ENCODE measurements at regions not wholly inside any gene's neighbourhood (a gene's known extent, or its start where the extent isn't known, plus 50 kb on each side); places are given as distances from the start of the nearest gene placed in this dataset.

GRCh38 chr1:233805786-233806185 lies 98.7 kb upstream of the SLC35F3 start:
- H4K20me1 ChIP-seq (ENCODE audit: low read depth), result no peaks in the 10 kb centered on the region
- H3K4me1 Mint-ChIP-seq, result peaks cover 6% of the 10 kb centered on the region
- no peak overlapping the region for H3K27ac ChIP-seq
- H3K27me3 ChIP-seq, result no peaks in the 10 kb centered on the region
- peaks cover 4% of the 10 kb centered on the region for H3K9me3 ChIP-seq (ENCODE audit: low read depth)
- no peaks in the 10 kb centered on the region for H3K36me3 Mint-ChIP-seq
- no peaks in the 10 kb centered on the region for H3F3A ChIP-seq (ENCODE audit: low read depth)
- H3K79me2 ChIP-seq (ENCODE audit: low read depth), result no peaks in the 10 kb centered on the region
- no peak overlapping the region for H3K4me2 ChIP-seq
- no peak overlapping the region for H3K9ac ChIP-seq
- H3K9me3 Mint-ChIP-seq, result peaks cover 7% of the 10 kb centered on the region
- TF ChIP-seq EZH2 (IDR thresholded peaks at IDR 0.05) (no peak), EZH2phosphoT487 (IDR thresholded peaks at IDR 0.05) (no peak), CTCF (IDR thresholded peaks at IDR 0.05) (no peak)
- H3K27ac Mint-ChIP-seq, result no peak overlapping the region
- H3K27me3 Mint-ChIP-seq (ENCODE audit: insufficient read depth, low read depth), result peaks cover 3% of the 10 kb centered on the region
- no peak overlapping the region for H3K4me3 ChIP-seq
- no peaks in the 10 kb centered on the region for H3K4me1 ChIP-seq
- no peak overlapping the region for H2AFZ ChIP-seq (replicated peaks)
- no peak overlapping the region for H3K4me3 Mint-ChIP-seq
- no peak for DNase-seq (ENCODE audit: low spot score)
- H3K36me3 ChIP-seq, result no peaks in the 10 kb centered on the region

- Mint-ChIP-seq H3K4me1 (no peaks in the 10 kb centered on the region), H3K27me3 (ENCODE audit: insufficient read depth, low read depth) (peaks cover 3% of the 10 kb centered on the region), H3K9me3 (no peaks in the 10 kb centered on the region), H3K27ac (no peak overlapping the region), H3K4me3 (no peak overlapping the region), H3K36me3 (no peaks in the 10 kb centered on the region)
- no peaks in the 10 kb centered on the region for H3K27me3 ChIP-seq
- H3K27ac ChIP-seq, result no peak overlapping the region
- no peak overlapping the region for H2AFZ ChIP-seq (replicated peaks)
- no peaks in the 10 kb centered on the region for H4K20me1 ChIP-seq (ENCODE audit: low read depth)
- H3K9me3 ChIP-seq (ENCODE audit: low read depth), result no peaks in the 10 kb centered on the region
- no peak overlapping the region for H3K4me2 ChIP-seq
- no peaks in the 10 kb centered on the region for H3K79me2 ChIP-seq (ENCODE audit: low read depth)
- no peaks in the 10 kb centered on the region for H3F3A ChIP-seq (ENCODE audit: low read depth)
- H3K4me3 ChIP-seq, result no peak overlapping the region
- TF ChIP-seq CTCF (IDR thresholded peaks at IDR 0.05) (no peak), EZH2phosphoT487 (IDR thresholded peaks at IDR 0.05) (no peak), EZH2 (IDR thresholded peaks at IDR 0.05) (no peak)
- no peaks in the 10 kb centered on the region for H3K36me3 ChIP-seq
- no peaks in the 10 kb centered on the region for H3K4me1 ChIP-seq
- H3K9ac ChIP-seq, result no peak overlapping the region
- no peak for DNase-seq (ENCODE audit: low spot score)
These were observed 89.1 kb upstream of the SLC35F3 start for GRCh38 chr1:233815357-233815756.

- Histone ChIP-seq H3K4me3 (no peak overlapping the region), H3K4me1 (no peaks in the 10 kb centered on the region), H3K79me2 (ENCODE audit: low read depth) (no peaks in the 10 kb centered on the region), H3K27me3 (no peaks in the 10 kb centered on the region), H3K27ac (no peak overlapping the region), H3K9me3 (ENCODE audit: low read depth) (no peaks in the 10 kb centered on the region), H3K9ac (no peak overlapping the region), H3K4me2 (no peak overlapping the region), H3F3A (ENCODE audit: low read depth) (no peaks in the 10 kb centered on the region), H4K20me1 (ENCODE audit: low read depth) (no peaks in the 10 kb centered on the region), H2AFZ (replicated peaks) (no peak overlapping the region), H3K36me3 (no peaks in the 10 kb centered on the region)
- H3K36me3 Mint-ChIP-seq, result no peaks in the 10 kb centered on the region
- TF ChIP-seq EZH2 (IDR thresholded peaks at IDR 0.05) (no peak), EZH2phosphoT487 (IDR thresholded peaks at IDR 0.05) (no peak), CTCF (IDR thresholded peaks at IDR 0.05) (no peak)
- H3K4me1 Mint-ChIP-seq, result no peaks in the 10 kb centered on the region
- peaks cover 6% of the 10 kb centered on the region for H3K27me3 Mint-ChIP-seq (ENCODE audit: insufficient read depth, low read depth)
- H3K4me3 Mint-ChIP-seq, result no peak overlapping the region
- DNase-seq (ENCODE audit: low spot score), result no peak
- no peak overlapping the region for H3K27ac Mint-ChIP-seq
- H3K9me3 Mint-ChIP-seq, result no peaks in the 10 kb centered on the region
These were observed 88.6 kb upstream of the SLC35F3 start for GRCh38 chr1:233815865-233816264.

- Histone ChIP-seq H3K4me2 (no peak overlapping the region), H3K9ac (no peak overlapping the region), H3K36me3 (no peaks in the 10 kb centered on the region), H3K4me1 (no peaks in the 10 kb centered on the region), H3K27me3 (no peaks in the 10 kb centered on the region), H4K20me1 (ENCODE audit: low read depth) (no peaks in the 10 kb centered on the region), H3K9me3 (ENCODE audit: low read depth) (no peaks in the 10 kb centered on the region), H3K4me3 (no peak overlapping the region), H3K79me2 (ENCODE audit: low read depth) (no peaks in the 10 kb centered on the region), H2AFZ (replicated peaks) (no peak overlapping the region), H3F3A (ENCODE audit: low read depth) (no peaks in the 10 kb centered on the region), H3K27ac (no peak overlapping the region)
- TF ChIP-seq EZH2phosphoT487 (IDR thresholded peaks at IDR 0.05) (no peak), EZH2 (IDR thresholded peaks at IDR 0.05) (no peak), CTCF (IDR thresholded peaks at IDR 0.05) (no peak)
- no peak for DNase-seq (ENCODE audit: low spot score)
- Mint-ChIP-seq H3K9me3 (no peaks in the 10 kb centered on the region), H3K36me3 (no peaks in the 10 kb centered on the region), H3K27me3 (ENCODE audit: insufficient read depth, low read depth) (peaks cover 6% of the 10 kb centered on the region), H3K4me3 (no peak overlapping the region), H3K27ac (no peak overlapping the region), H3K4me1 (no peaks in the 10 kb centered on the region)
These were observed 88.1 kb upstream of the SLC35F3 start for GRCh38 chr1:233816348-233816747.

Measured in neural progenitor cell (in vitro differentiated cells).